ENCODE measurements at regions not wholly inside any gene's neighbourhood (a gene's known extent, or its start where the extent isn't known, plus 50 kb on each side); places are given as distances from the start of the nearest gene placed in this dataset.
"Not testable (repeated sequence)": the region's sequence is repeated elsewhere in the genome, so short reads cannot be mapped to it uniquely, and the experiment has no call there.

DNA sequence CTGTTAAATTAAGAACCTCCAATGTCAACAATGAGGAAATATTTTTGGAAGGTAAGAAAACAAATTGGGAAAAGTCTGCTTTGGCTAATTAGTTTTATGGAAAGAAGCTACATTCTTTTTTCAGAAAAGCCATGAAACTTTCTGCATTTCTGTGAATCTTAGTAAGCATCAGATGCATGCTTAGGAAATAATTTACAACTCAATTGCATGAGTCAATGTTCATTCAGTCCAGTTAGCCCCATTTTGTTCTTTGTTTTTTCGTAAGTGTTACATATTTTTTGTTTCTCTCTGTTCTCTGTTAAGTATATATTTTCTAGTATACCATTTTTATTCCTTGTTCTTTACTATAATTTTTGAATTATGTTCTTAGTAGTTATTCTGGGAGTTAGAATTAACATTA lies 195.2 kb upstream of the KIF2B start:
- Histone ChIP-seq H4K20me1 (ENCODE audit: control insufficient read depth, insufficient read depth, low read depth, low read length) (no peaks in the 10 kb centered on the region), H3K79me2 (ENCODE audit: control insufficient read depth, low read length) (no peaks in the 10 kb centered on the region), H3K4me1 (ENCODE audit: control insufficient read depth, low read length) (no peaks in the 10 kb centered on the region), H3K27me3 (ENCODE audit: control insufficient read depth, low read length) (no peaks in the 10 kb centered on the region), H3F3A (ENCODE audit: control insufficient read depth, insufficient read depth) (no peaks in the 10 kb centered on the region), H3K4me2 (ENCODE audit: low read length) (no peak overlapping the region), H3K9me3 (ENCODE audit: control insufficient read depth, insufficient read depth, low read length) (no peaks in the 10 kb centered on the region), H3K4me3 (ENCODE audit: low read length) (no peak overlapping the region), H3K36me3 (ENCODE audit: control insufficient read depth, low read length) (no peaks in the 10 kb centered on the region), H3K9me2 (replicated peaks; ENCODE audit: control insufficient read depth, low read length) (no peaks in the 10 kb centered on the region), H3K27ac (ENCODE audit: low read depth, low read length) (no peak overlapping the region)
- TF ChIP-seq CTCF (IDR thresholded peaks at IDR 0.05; ENCODE audit: low read depth, low read length, poor library complexity, severe bottlenecking) (no peak), EZH2phosphoT487 (IDR thresholded peaks at IDR 0.05; ENCODE audit: borderline replicate concordance, low read length) (no peak)

DNA sequence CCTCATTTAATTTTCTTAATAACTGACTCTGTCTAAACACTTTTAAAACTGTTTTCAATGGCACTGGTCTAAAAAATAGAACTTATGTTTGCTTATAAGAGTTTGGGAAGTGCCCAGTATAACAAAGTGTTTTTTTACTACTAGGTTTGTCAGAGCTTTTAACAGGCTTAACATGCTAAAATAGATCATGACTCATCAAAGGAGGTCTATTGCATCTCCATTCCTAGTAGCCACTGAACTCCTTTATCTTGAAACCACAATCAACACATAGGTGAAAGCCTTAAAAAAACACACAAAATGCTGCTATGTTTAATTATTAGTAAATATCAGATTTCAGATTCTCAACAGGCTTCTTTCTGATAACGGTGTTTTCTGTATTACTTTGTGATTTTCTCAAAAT lies 196.4 kb upstream of the KIF2B start:
- H3K9me3 ChIP-seq (ENCODE audit: control insufficient read depth, insufficient read depth, low read length) = no peaks in the 10 kb centered on the region
- no peaks in the 10 kb centered on the region for H3K4me1 ChIP-seq (ENCODE audit: control insufficient read depth, low read length)
- H3K4me3 ChIP-seq (ENCODE audit: low read length) = no peak overlapping the region
- no peaks in the 10 kb centered on the region for H3K79me2 ChIP-seq (ENCODE audit: control insufficient read depth, low read length)
- no peaks in the 10 kb centered on the region for H4K20me1 ChIP-seq (ENCODE audit: control insufficient read depth, insufficient read depth, low read depth, low read length)
- no peaks in the 10 kb centered on the region for H3F3A ChIP-seq (ENCODE audit: control insufficient read depth, insufficient read depth)
- H3K27ac ChIP-seq (ENCODE audit: low read depth, low read length) = no peak overlapping the region
- H3K9me2 ChIP-seq (replicated peaks; ENCODE audit: control insufficient read depth, low read length) = no peaks in the 10 kb centered on the region
- H3K27me3 ChIP-seq (ENCODE audit: control insufficient read depth, low read length) = no peaks in the 10 kb centered on the region
- no peaks in the 10 kb centered on the region for H3K36me3 ChIP-seq (ENCODE audit: control insufficient read depth, low read length)
- no peak overlapping the region for H3K4me2 ChIP-seq (ENCODE audit: low read length)
- TF ChIP-seq CTCF (IDR thresholded peaks at IDR 0.05; ENCODE audit: low read depth, low read length, poor library complexity, severe bottlenecking) = no peak
- TF ChIP-seq EZH2phosphoT487 (IDR thresholded peaks at IDR 0.05; ENCODE audit: borderline replicate concordance, low read length) = no peak

DNA sequence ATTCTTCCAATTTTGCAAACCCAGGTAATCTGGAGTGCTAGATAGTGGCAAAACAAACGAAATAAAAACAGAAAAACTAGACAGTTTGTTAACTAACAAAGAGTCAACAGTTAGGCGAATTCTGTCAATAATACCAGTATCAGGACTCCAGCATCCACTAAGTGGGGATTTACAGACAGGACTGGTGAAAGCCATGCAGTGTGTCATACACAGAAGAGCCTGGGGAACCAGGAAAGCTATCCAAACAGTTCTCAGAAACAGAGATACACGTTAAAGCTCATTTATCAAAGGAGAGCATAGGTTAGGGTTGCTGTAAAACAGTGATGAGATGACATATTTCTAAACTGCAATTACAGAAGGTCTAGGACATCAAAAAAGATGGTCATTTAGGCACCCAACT lies 203.7 kb upstream of the KIF2B start:
- H3K4me2 ChIP-seq (ENCODE audit: low read length) = no peak overlapping the region
- H3K27ac ChIP-seq (ENCODE audit: low read depth, low read length) = no peak overlapping the region
- H3K4me3 ChIP-seq (ENCODE audit: low read length) = no peak overlapping the region
- H3F3A ChIP-seq (ENCODE audit: control insufficient read depth, insufficient read depth) = no peaks in the 10 kb centered on the region
- no peaks in the 10 kb centered on the region for H3K36me3 ChIP-seq (ENCODE audit: control insufficient read depth, low read length)
- H3K79me2 ChIP-seq (ENCODE audit: control insufficient read depth, low read length) = no peaks in the 10 kb centered on the region
- TF ChIP-seq CTCF (IDR thresholded peaks at IDR 0.05; ENCODE audit: low read depth, low read length, poor library complexity, severe bottlenecking) (no peak), EZH2phosphoT487 (IDR thresholded peaks at IDR 0.05; ENCODE audit: borderline replicate concordance, low read length) (no peak)
- H3K9me3 ChIP-seq (ENCODE audit: control insufficient read depth, insufficient read depth, low read length) = no peaks in the 10 kb centered on the region
- no peaks in the 10 kb centered on the region for H3K4me1 ChIP-seq (ENCODE audit: control insufficient read depth, low read length)
- no peaks in the 10 kb centered on the region for H4K20me1 ChIP-seq (ENCODE audit: control insufficient read depth, insufficient read depth, low read depth, low read length)
- no peaks in the 10 kb centered on the region for H3K27me3 ChIP-seq (ENCODE audit: control insufficient read depth, low read length)
- no peaks in the 10 kb centered on the region for H3K9me2 ChIP-seq (replicated peaks; ENCODE audit: control insufficient read depth, low read length)

GRCh38 chr17:53608208-53608607 lies 214.5 kb upstream of the KIF2B start:
- H3K27me3 ChIP-seq (ENCODE audit: control insufficient read depth, low read length); H3K36me3 ChIP-seq (ENCODE audit: control insufficient read depth, low read length); H3K9me2 ChIP-seq (replicated peaks; ENCODE audit: control insufficient read depth, low read length); H3K4me2 ChIP-seq (ENCODE audit: low read length); H3F3A ChIP-seq (ENCODE audit: control insufficient read depth, insufficient read depth); H3K27ac ChIP-seq (ENCODE audit: low read depth, low read length); H3K4me1 ChIP-seq (ENCODE audit: control insufficient read depth, low read length); H3K9me3 ChIP-seq (ENCODE audit: control insufficient read depth, insufficient read depth, low read length); H4K20me1 ChIP-seq (ENCODE audit: control insufficient read depth, insufficient read depth, low read depth, low read length); H3K79me2 ChIP-seq (ENCODE audit: control insufficient read depth, low read length); H3K4me3 ChIP-seq (ENCODE audit: low read length): not testable (repeated sequence)
